SK-N-SH (cell line): ENCODE measurements at regions not wholly inside any gene's neighbourhood (a gene's known extent, or its start where the extent isn't known, plus 50 kb on each side); places are given as distances from the start of the nearest gene placed in this dataset.

Source experiments
- EP300 ChIP-seq, 2 experiments: IDR thresholded peaks; 2 replicates each; pipeline versions ENCODE4 v1.4.0 to v1.6.1; 2012; ENCODE audit warnings: borderline replicate concordance in 1 of 2, low read depth in 1 of 2, low read length in 1 of 2
- FOXM1 ChIP-seq: IDR thresholded peaks from 2 replicates; pipeline ENCODE4 v1.4.0; 2012; ENCODE audit warnings: low read depth, mild to moderate bottlenecking
- GABPA ChIP-seq: IDR thresholded peaks from 2 replicates; pipeline ENCODE4 v1.4.0; 2012; ENCODE audit warnings: low read depth, mild to moderate bottlenecking
- NFIC ChIP-seq: IDR thresholded peaks from 2 replicates; pipeline ENCODE4 v1.4.0; 2012; ENCODE audit warnings: borderline replicate concordance
- POLR2AphosphoS5 ChIP-seq: IDR thresholded peaks from 2 replicates; pipeline ENCODE4 v1.6.1; 2012; ENCODE audit warnings: low read depth, low read length
- RAD21 ChIP-seq: IDR thresholded peaks from 2 replicates; pipeline ENCODE4 v1.6.1; 2012; ENCODE audit warnings: mild to moderate bottlenecking, low read length
- TCF12 ChIP-seq: IDR thresholded peaks from 2 replicates; pipeline ENCODE4 v1.4.0; 2012
- TF ChIP-seq, protein P1 (sequence below): IDR thresholded peaks from 2 replicates; pipeline ENCODE4 v1.6.1; 2012; ENCODE audit warnings: mild to moderate bottlenecking, low read depth, low read length, moderate library complexity
- TF ChIP-seq, protein P2 (sequence below): fragments of 200-600 bp; sonication (generic); IDR thresholded peaks from 2 replicates; pipeline ENCODE4 v1.6.1; 2017; ENCODE audit warnings: antibody characterized with exemption, mild to moderate bottlenecking, moderate library complexity
- TF ChIP-seq, protein P3 (sequence below): fragments of 150-350 bp; IDR thresholded peaks from 2 replicates; pipeline ENCODE4 v1.6.1; 2016; ENCODE audit warnings: mild to moderate bottlenecking, low read depth, low read length

DNA sequence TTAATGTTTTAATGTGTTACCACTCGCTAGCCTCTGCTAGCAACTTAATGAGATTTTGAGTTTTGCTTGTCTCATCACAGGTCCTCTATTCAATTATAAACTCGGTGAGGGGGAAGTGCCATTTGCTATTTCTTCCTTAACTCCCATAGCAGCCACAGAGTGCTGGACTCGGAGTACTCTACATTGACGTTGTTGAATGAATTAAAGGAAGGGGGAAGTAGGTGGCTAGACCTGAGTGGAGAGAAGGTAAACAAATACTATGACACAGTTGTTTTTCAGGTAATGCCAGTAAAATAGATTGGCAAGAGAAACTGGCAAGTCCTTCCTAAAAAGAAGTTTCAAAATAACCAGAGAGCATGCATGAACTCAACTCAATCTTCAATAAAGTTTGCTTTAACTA, 339.3 kb downstream of the HRH4 start:
- TF ChIP-seq, protein P1, sequence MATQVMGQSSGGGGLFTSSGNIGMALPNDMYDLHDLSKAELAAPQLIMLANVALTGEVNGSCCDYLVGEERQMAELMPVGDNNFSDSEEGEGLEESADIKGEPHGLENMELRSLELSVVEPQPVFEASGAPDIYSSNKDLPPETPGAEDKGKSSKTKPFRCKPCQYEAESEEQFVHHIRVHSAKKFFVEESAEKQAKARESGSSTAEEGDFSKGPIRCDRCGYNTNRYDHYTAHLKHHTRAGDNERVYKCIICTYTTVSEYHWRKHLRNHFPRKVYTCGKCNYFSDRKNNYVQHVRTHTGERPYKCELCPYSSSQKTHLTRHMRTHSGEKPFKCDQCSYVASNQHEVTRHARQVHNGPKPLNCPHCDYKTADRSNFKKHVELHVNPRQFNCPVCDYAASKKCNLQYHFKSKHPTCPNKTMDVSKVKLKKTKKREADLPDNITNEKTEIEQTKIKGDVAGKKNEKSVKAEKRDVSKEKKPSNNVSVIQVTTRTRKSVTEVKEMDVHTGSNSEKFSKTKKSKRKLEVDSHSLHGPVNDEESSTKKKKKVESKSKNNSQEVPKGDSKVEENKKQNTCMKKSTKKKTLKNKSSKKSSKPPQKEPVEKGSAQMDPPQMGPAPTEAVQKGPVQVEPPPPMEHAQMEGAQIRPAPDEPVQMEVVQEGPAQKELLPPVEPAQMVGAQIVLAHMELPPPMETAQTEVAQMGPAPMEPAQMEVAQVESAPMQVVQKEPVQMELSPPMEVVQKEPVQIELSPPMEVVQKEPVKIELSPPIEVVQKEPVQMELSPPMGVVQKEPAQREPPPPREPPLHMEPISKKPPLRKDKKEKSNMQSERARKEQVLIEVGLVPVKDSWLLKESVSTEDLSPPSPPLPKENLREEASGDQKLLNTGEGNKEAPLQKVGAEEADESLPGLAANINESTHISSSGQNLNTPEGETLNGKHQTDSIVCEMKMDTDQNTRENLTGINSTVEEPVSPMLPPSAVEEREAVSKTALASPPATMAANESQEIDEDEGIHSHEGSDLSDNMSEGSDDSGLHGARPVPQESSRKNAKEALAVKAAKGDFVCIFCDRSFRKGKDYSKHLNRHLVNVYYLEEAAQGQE = no peak
- TF ChIP-seq EP300 (IDR thresholded peaks at IDR 0.05; ENCODE audit: borderline replicate concordance in 1 of 2, low read depth in 1 of 2, low read length in 1 of 2) = no peak
- TF ChIP-seq, protein P2, sequence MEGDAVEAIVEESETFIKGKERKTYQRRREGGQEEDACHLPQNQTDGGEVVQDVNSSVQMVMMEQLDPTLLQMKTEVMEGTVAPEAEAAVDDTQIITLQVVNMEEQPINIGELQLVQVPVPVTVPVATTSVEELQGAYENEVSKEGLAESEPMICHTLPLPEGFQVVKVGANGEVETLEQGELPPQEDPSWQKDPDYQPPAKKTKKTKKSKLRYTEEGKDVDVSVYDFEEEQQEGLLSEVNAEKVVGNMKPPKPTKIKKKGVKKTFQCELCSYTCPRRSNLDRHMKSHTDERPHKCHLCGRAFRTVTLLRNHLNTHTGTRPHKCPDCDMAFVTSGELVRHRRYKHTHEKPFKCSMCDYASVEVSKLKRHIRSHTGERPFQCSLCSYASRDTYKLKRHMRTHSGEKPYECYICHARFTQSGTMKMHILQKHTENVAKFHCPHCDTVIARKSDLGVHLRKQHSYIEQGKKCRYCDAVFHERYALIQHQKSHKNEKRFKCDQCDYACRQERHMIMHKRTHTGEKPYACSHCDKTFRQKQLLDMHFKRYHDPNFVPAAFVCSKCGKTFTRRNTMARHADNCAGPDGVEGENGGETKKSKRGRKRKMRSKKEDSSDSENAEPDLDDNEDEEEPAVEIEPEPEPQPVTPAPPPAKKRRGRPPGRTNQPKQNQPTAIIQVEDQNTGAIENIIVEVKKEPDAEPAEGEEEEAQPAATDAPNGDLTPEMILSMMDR = no peak
- TF ChIP-seq GABPA = no peak
- no peak for TF ChIP-seq FOXM1
- TF ChIP-seq RAD21 = no peak
- TF ChIP-seq NFIC = no peak
- no peak for TF ChIP-seq POLR2AphosphoS5
- no peak for TF ChIP-seq TCF12
- TF ChIP-seq, protein P3, sequence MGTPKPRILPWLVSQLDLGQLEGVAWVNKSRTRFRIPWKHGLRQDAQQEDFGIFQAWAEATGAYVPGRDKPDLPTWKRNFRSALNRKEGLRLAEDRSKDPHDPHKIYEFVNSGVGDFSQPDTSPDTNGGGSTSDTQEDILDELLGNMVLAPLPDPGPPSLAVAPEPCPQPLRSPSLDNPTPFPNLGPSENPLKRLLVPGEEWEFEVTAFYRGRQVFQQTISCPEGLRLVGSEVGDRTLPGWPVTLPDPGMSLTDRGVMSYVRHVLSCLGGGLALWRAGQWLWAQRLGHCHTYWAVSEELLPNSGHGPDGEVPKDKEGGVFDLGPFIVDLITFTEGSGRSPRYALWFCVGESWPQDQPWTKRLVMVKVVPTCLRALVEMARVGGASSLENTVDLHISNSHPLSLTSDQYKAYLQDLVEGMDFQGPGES = no peak
